K562 (cell line): ENCODE measurements at regions not wholly inside any gene's neighbourhood (a gene's known extent, or its start where the extent isn't known, plus 50 kb on each side); places are given as distances from the start of the nearest gene placed in this dataset.

Experiments used
- ATAC-seq: fragments of 200-7000 bp; cut with Tn5 transposase; 3 replicates; pipeline ENCODE4 v1.9.1; 2020; ENCODE audit warnings: moderate library complexity
- BruUV-seq: library from RNA; stranded (reverse); fragments of 400-500 nt; replicated peaks from 2 replicates; lab custom pipeline; 2021; lab: Mats Ljungman, UMichigan
- CTCF ChIA-PET: fragments of 300-600 bp; formaldehyde crosslinking; extraction: SDS; loops from one replicate; lab custom pipeline; 2021; ENCODE audit warnings: low intra/inter-chr PET ratio; lab: Yijun Ruan, JAX
- POLR2A ChIA-PET: fragments of 300-600, 350-650 bp; sonication (Branson Sonifier 250); formaldehyde crosslinking; extraction: SDS; loops from one replicate; lab custom pipeline; 2021; ENCODE audit warnings: antibody characterized with exemption, inconsistent platforms; lab: Yijun Ruan, JAX
- DNase-seq, 4 experiments: peaks; one replicate each; pipeline versions ENCODE4 v3.0.0 to v3.0.0-alpha.2; 2011 to 2018; ENCODE audit warnings: low spot score in 3 of 4, mixed read lengths in 3 of 4; ENCODE audit errors: extremely low read depth in 1 of 4
- FAIRE-seq: peaks from 2 replicates; lab custom pipeline; 2011; peaks lifted over from hg19 to GRCh38; lab: Jason Lieb, UNC
- H2AFZ ChIP-seq: 2 replicates; pipeline ENCODE4 v1.6.0; 2011; ENCODE audit warnings: low read depth, low read length, control low read depth, inconsistent platforms
- H3K27ac ChIP-seq: fragments of 200-600 bp; 3 replicates; pipeline ENCODE4 v1.8.0; 2011; ENCODE audit warnings: low read depth, mild to moderate bottlenecking, control low read depth, inconsistent platforms, low read length, moderate library complexity, mixed read lengths; ENCODE audit errors: extremely low read depth
- H3K27me3 ChIP-seq, 2 experiments: fragments of 300-600 bp in 1 of 2; 2 replicates in 1 of 2; 3 replicates in 1 of 2; pipeline versions ENCODE4 v1.6.0 to v1.8.0; 2011; ENCODE audit warnings: inconsistent platforms in 2 of 2, low read length in 2 of 2, mild to moderate bottlenecking in 1 of 2, mixed read lengths in 1 of 2, moderate library complexity in 1 of 2; ENCODE audit not compliant: control insufficient read depth in 2 of 2, insufficient read depth in 2 of 2
- H3K36me3 ChIP-seq: fragments of 300-600 bp; 3 replicates; pipeline ENCODE4 v1.8.0; 2011; ENCODE audit warnings: mild to moderate bottlenecking, low read length, inconsistent platforms; ENCODE audit not compliant: control insufficient read depth, insufficient read depth
- H3K4me1 ChIP-seq, 2 experiments: fragments of 200-600 bp in 1 of 2; replicated peaks in 1 of 2; 2 replicates in 1 of 2; 3 replicates in 1 of 2; pipeline versions ENCODE4 v1.5.1 to v1.8.0; 2011; ENCODE audit warnings: inconsistent platforms in 2 of 2, low read length in 2 of 2, mild to moderate bottlenecking in 1 of 2, mixed read lengths in 1 of 2, moderate library complexity in 1 of 2; ENCODE audit not compliant: control insufficient read depth in 2 of 2, insufficient read depth in 2 of 2
- H3K4me2 ChIP-seq: 2 replicates; pipeline ENCODE4 v1.6.1; 2011; ENCODE audit warnings: low read length, control low read depth, inconsistent platforms, mixed read lengths; ENCODE audit not compliant: insufficient read depth
- H3K4me3 ChIP-seq: fragments of 200-600 bp; sonication (generic), shearing (Covaris generic); 2 replicates; pipeline ENCODE4 v1.5.1; 2016; ENCODE audit warnings: control low read depth, inconsistent platforms
- H3K79me2 ChIP-seq: fragments of 200-600 bp; 3 replicates; pipeline ENCODE4 v1.8.0; 2011; ENCODE audit warnings: low read length, inconsistent platforms; ENCODE audit not compliant: control insufficient read depth, insufficient read depth
- H3K9ac ChIP-seq, 2 experiments: 2 replicates each; pipeline versions ENCODE4 v1.6.0 to v1.6.1; 2011; ENCODE audit warnings: low read depth in 2 of 2, low read length in 2 of 2, control low read depth in 1 of 2, inconsistent platforms in 1 of 2, mild to moderate bottlenecking in 1 of 2, mixed read lengths in 1 of 2; ENCODE audit not compliant: insufficient read depth in 1 of 2
- H3K9me1 ChIP-seq: one replicate; pipeline ENCODE4 v1.6.0; 2011; ENCODE audit warnings: inconsistent platforms, mild to moderate bottlenecking, low read length, moderate library complexity; ENCODE audit not compliant: control insufficient read depth, insufficient read depth
- H3K9me3 ChIP-seq: replicated peaks from 2 replicates; pipeline ENCODE4 v1.5.1; 2011; ENCODE audit warnings: low read depth, low read length, inconsistent platforms; ENCODE audit not compliant: control insufficient read depth, insufficient read depth
- H4K20me1 ChIP-seq: replicated peaks from 2 replicates; pipeline ENCODE4 v1.6.1; 2011; ENCODE audit warnings: low read length, inconsistent platforms, mixed read lengths; ENCODE audit not compliant: control insufficient read depth, insufficient read depth
- EZH2 ChIP-seq: IDR thresholded peaks from 2 replicates; pipeline ENCODE4 v1.6.1; 2012; ENCODE audit warnings: low read depth, mild to moderate bottlenecking, inconsistent platforms, low read length, borderline replicate concordance
- GATAD2B ChIP-seq: fragments of 450-650 bp; IDR thresholded peaks from 2 replicates; pipeline ENCODE4 v1.6.1; 2017; ENCODE audit warnings: mild to moderate bottlenecking, borderline replicate concordance
- HDAC1 ChIP-seq, 2 experiments: fragments of 450-650 bp; IDR thresholded peaks; 2 replicates each; pipeline ENCODE4 v1.6.1; 2016 to 2017; ENCODE audit warnings: inconsistent platforms in 1 of 2, mild to moderate bottlenecking in 1 of 2, moderate library complexity in 1 of 2
- HIVEP1 ChIP-seq: fragments of 250-450 bp; sonication (Bioruptor Pico); IDR thresholded peaks from 2 replicates; pipeline ENCODE4 v1.4.0; 2020; ENCODE audit warnings: mild to moderate bottlenecking
- KLF6 ChIP-seq: fragments of 250-450 bp; sonication (Bioruptor Pico); IDR thresholded peaks from 2 replicates; pipeline ENCODE4 v1.4.0; 2020; ENCODE audit warnings: mild to moderate bottlenecking, moderate library complexity, borderline replicate concordance
- MAZ ChIP-seq, 2 experiments: fragments of 450-650 bp in 1 of 2; sonication (generic) in 1 of 2; formaldehyde crosslinking; IDR thresholded peaks in 1 of 2; conservative IDR thresholded peaks in 1 of 2; 2 replicates each; pipeline versions ENCODE4 v1.4.0 to v1.5.0; 2020; ENCODE audit warnings: mild to moderate bottlenecking in 1 of 2, missing genetic modification reagents in 1 of 2
- NUFIP1 ChIP-seq: fragments of 450-650 bp; IDR thresholded peaks from 2 replicates; pipeline ENCODE4 v1.6.1; 2018; ENCODE audit not compliant: partially characterized antibody
- POLR3A ChIP-seq: IDR thresholded peaks from 2 replicates; pipeline ENCODE4 v1.6.1; 2011; ENCODE audit warnings: borderline replicate concordance, mild to moderate bottlenecking, moderate library complexity; ENCODE audit not compliant: insufficient read length, insufficient read depth; ENCODE audit errors: extremely low read depth
- REST ChIP-seq, 2 experiments: fragments of 450-650 bp; formaldehyde crosslinking in 1 of 2; IDR thresholded peaks; 2 replicates each; pipeline versions ENCODE4 v1.4.0 to v1.6.1; 2014 to 2020; ENCODE audit warnings: mild to moderate bottlenecking in 2 of 2, borderline replicate concordance in 1 of 2, low read depth in 1 of 2
- SOX6 ChIP-seq: fragments of 450-650 bp; IDR thresholded peaks from 2 replicates; pipeline ENCODE4 v1.6.1; 2014; ENCODE audit warnings: mild to moderate bottlenecking
- ZNF282 ChIP-seq: sonication (generic); formaldehyde crosslinking; IDR thresholded peaks from 2 replicates; pipeline ENCODE4 v1.8.1; 2023; ENCODE audit warnings: missing genetic modification reagents
- ZNF707 ChIP-seq: fragments of 250-450 bp; sonication (Bioruptor Pico); conservative IDR thresholded peaks from 2 replicates; pipeline ENCODE4 v1.8.0; 2022; ENCODE audit warnings: inconsistent platforms, mild to moderate bottlenecking, moderate library complexity
- WGBS: fragments of 100-300 bp; shearing (Covaris generic); methylation state at CpG from one replicate; pipeline ENCODE4 v1.1.6; 2016; ENCODE audit warnings: low coverage, mixed read lengths; ENCODE audit not compliant: insufficient coverage; ENCODE audit errors: missing lambda C conversion rate; 5-methylcytosine and 5-hydroxymethylcytosine counted together
- in situ Hi-C: fragments of 300-500 bp; cut with MboI; formaldehyde crosslinking; loops from 4 replicates; pipeline ENCODE4 v1.15.0; 2018; ENCODE audit warnings: inconsistent platforms, mixed read lengths
- intact Hi-C: fragments of 100-400 bp; cut with micrococcal nuclease; formaldehyde crosslinking; loops from 2 replicates; pipeline ENCODE4 v1.14.2; 2022

- no peak for TF ChIP-seq REST (IDR thresholded peaks at IDR 0.05; ENCODE audit: borderline replicate concordance)
- TF ChIP-seq REST (CRISPR knock-in tag; IDR thresholded peaks at IDR 0.05; ENCODE audit: low read depth) = no peak
- TF ChIP-seq HDAC1 (IDR thresholded peaks at IDR 0.05) = no peak
Observed at GRCh38 chr4:67101612-67102011, 443.7 kb downstream of the CENPC start (continued).

- no peak overlapping the region for H2AFZ ChIP-seq
- BruUV-seq = no TSS peak
- intact Hi-C loops = no loop called here
- H3K27me3 ChIP-seq = no peaks in the 10 kb centered on the region
- H3K9me3 ChIP-seq = no peaks in the 10 kb centered on the region
- no peak for FAIRE-seq
- POLR2A ChIA-PET = no interaction called here
- no peaks in the 10 kb centered on the region for H4K20me1 ChIP-seq
- H3K4me1 ChIP-seq = no peaks in the 10 kb centered on the region
- H3K9ac ChIP-seq = no peak overlapping the region
- TF ChIP-seq EZH2 (no peak), ZNF282 (CRISPR knock-in tag) (no peak), NUFIP1 (no peak), ZNF707 (CRISPR knock-in tag) (no peak), POLR3A (no peak), KLF6 (CRISPR knock-in tag) (no peak), SOX6 (no peak), HIVEP1 (CRISPR knock-in tag) (no peak), MAZ (CRISPR knock-in tag; conservative IDR thresholded peaks at IDR 0.05 in 1 of 2, IDR thresholded peaks at IDR 0.05 in 1 of 2) (no peak), GATAD2B (no peak)
- TF ChIP-seq, all 486 proteins: peak for 0
- in situ Hi-C loops = no loop called here
- WGBS = 0% methylated on average over 4 of the region's 4 CpGs
- Histone ChIP-seq H3K4me3 (no peak overlapping the region), H3K36me3 (no peaks in the 10 kb centered on the region), H3K27ac (no peak overlapping the region), H3K4me2 (no peak overlapping the region), H3K9me1 (no peaks in the 10 kb centered on the region), H3K79me2 (no peaks in the 10 kb centered on the region)
- DNase-seq (no peak), ATAC-seq (no peak)
- CTCF ChIA-PET = no interaction called here
Observed at GRCh38 chr4:67092351-67092750, 453.0 kb downstream of the CENPC start.
